WTC11 (cell line): ENCODE measurements at regions not wholly inside any gene's neighbourhood (a gene's known extent, or its start where the extent isn't known, plus 50 kb on each side); places are given as distances from the start of the nearest gene placed in this dataset.

Experiments used
- ATF2 ChIP-seq: sonication (generic); formaldehyde crosslinking; IDR thresholded peaks from 2 replicates; pipeline ENCODE4 v1.8.1; 2022; ENCODE audit warnings: low read depth, missing genetic modification reagents, borderline replicate concordance
- CTCF ChIP-seq: fragments of 200-600 bp; IDR thresholded peaks from 2 replicates; pipeline ENCODE4 v1.8.0; 2022; ENCODE audit warnings: antibody characterized with exemption
- FOXJ3 ChIP-seq: sonication (generic); formaldehyde crosslinking; IDR thresholded peaks from 2 replicates; pipeline ENCODE4 v1.9.0; 2021; ENCODE audit warnings: missing genetic modification reagents, mild to moderate bottlenecking, borderline replicate concordance
- JAZF1 ChIP-seq: fragments of 250-450 bp; sonication (Bioruptor Pico); IDR thresholded peaks from 2 replicates; pipeline ENCODE4 v1.9.0; 2021; ENCODE audit warnings: moderate library complexity, mild to moderate bottlenecking, inconsistent platforms
- JUN ChIP-seq: sonication (generic); formaldehyde crosslinking; IDR thresholded peaks from 2 replicates; pipeline ENCODE4 v1.8.0; 2023; ENCODE audit warnings: mild to moderate bottlenecking, missing genetic modification reagents
- MAX ChIP-seq: sonication (generic); formaldehyde crosslinking; IDR thresholded peaks from 2 replicates; pipeline ENCODE4 v1.8.0; 2022; ENCODE audit warnings: mild to moderate bottlenecking, missing genetic modification reagents
- NFYB ChIP-seq: sonication (generic); formaldehyde crosslinking; conservative IDR thresholded peaks from 2 replicates; pipeline ENCODE4 v1.8.0; 2022; ENCODE audit warnings: low read depth, missing genetic modification reagents
- USF2 ChIP-seq: sonication (generic); formaldehyde crosslinking; IDR thresholded peaks from 2 replicates; pipeline ENCODE4 v1.8.1; 2023; ENCODE audit warnings: mild to moderate bottlenecking, missing genetic modification reagents, moderate library complexity

GRCh38 chrY:13026906-13027305, 122.2 kb downstream of the DDX3Y start:
- TF ChIP-seq MAX (CRISPR knock-in tag) (no peak), CTCF (no peak), JAZF1 (CRISPR knock-in tag) (no peak), NFYB (CRISPR knock-in tag) (no peak), ATF2 (CRISPR knock-in tag) (no peak), JUN (CRISPR knock-in tag) (no peak), USF2 (CRISPR knock-in tag) (no peak), FOXJ3 (no peak)
